ENCODE measurements at regions not wholly inside any gene's neighbourhood (a gene's known extent, or its start where the extent isn't known, plus 50 kb on each side); places are given as distances from the start of the nearest gene placed in this dataset.

GRCh38 chr11:122538060-122538459 lies 117.5 kb upstream of the UBASH3B start:
- DNase-seq, result no peak
- no peaks in the 10 kb centered on the region for H3K27me3 ChIP-seq (replicated peaks)
- no peak overlapping the region for H3K4me3 ChIP-seq (ENCODE audit: low read depth, low read length)
- in situ Hi-C loops (cut with HindIII; ENCODE audit: low pct_ligation_motif_present, low sequenced_read_pairs), result no loop called here
- TF ChIP-seq, protein P1, sequence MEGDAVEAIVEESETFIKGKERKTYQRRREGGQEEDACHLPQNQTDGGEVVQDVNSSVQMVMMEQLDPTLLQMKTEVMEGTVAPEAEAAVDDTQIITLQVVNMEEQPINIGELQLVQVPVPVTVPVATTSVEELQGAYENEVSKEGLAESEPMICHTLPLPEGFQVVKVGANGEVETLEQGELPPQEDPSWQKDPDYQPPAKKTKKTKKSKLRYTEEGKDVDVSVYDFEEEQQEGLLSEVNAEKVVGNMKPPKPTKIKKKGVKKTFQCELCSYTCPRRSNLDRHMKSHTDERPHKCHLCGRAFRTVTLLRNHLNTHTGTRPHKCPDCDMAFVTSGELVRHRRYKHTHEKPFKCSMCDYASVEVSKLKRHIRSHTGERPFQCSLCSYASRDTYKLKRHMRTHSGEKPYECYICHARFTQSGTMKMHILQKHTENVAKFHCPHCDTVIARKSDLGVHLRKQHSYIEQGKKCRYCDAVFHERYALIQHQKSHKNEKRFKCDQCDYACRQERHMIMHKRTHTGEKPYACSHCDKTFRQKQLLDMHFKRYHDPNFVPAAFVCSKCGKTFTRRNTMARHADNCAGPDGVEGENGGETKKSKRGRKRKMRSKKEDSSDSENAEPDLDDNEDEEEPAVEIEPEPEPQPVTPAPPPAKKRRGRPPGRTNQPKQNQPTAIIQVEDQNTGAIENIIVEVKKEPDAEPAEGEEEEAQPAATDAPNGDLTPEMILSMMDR (IDR thresholded peaks at IDR 0.05; ENCODE audit: low read depth, low read length, missing control alignments), result no peak
- H3K27ac ChIP-seq, result no peak overlapping the region
- H3K36me3 ChIP-seq (replicated peaks), result no peaks in the 10 kb centered on the region

GRCh38 chr11:122524898-122525297 lies 130.6 kb upstream of the UBASH3B start:
- no peak for DNase-seq
- Histone ChIP-seq H3K27me3 (replicated peaks) (no peaks in the 10 kb centered on the region), H3K36me3 (replicated peaks) (no peaks in the 10 kb centered on the region), H3K27ac (no peak overlapping the region), H3K4me3 (ENCODE audit: low read depth, low read length) (no peak overlapping the region)
- TF ChIP-seq, protein P1 (IDR thresholded peaks at IDR 0.05; ENCODE audit: low read depth, low read length, missing control alignments), result no peak
- in situ Hi-C loops (cut with HindIII; ENCODE audit: low pct_ligation_motif_present, low sequenced_read_pairs), result no loop called here

DNA sequence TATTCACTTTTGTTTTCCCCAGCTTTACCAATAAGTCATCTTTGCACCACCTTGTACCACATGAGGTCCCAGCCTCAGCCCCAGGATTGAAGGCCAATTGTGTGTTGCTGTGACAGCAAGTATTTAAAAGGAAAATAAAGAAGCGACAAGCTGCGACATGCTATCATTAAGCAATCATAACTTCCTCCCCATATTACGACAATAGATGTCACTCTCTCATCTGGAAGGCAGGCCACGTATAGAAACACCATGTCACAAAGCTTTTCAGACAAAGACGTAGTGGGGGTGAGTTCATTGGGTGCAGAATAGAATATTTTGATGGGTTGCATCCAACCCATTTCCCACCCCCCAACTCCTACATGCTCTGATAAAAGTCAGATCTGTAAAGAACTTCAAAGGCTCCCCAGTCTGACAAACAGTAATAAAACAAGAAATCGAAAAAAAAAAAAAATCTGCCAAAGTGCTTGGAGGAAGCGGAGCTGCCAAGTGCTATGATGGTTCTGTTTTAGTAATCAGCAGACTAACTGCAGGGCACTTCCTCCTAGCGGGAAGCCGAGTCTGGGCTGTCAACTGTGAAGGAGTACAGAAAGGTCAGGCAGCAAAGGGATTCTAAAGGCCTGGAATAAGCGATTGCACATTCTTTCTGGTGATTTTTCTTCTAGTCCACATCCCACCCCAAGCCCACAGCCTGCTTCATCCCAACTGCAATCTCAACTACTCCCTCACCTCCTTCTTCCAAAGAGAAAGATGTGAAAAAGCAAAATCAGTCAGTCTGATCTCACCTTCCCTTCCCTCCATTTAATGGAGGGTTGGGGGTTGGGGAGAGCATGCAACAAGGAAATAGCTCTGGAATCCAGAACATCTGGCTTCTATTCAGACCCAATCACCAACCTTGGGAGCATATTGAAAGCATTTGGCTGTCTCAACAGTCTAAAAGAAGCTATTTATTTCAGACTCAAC lies 131.4 kb upstream of the UBASH3B start:
- in situ Hi-C loops (cut with HindIII; ENCODE audit: low pct_ligation_motif_present, low sequenced_read_pairs), result no loop called here
- no peak for DNase-seq
- no peaks in the 10 kb centered on the region for H3K27me3 ChIP-seq (replicated peaks)
- no peak overlapping the region for H3K4me3 ChIP-seq (ENCODE audit: low read depth, low read length)
- H3K36me3 ChIP-seq (replicated peaks), result no peaks in the 10 kb centered on the region
- TF ChIP-seq, protein P1 (IDR thresholded peaks at IDR 0.05; ENCODE audit: low read depth, low read length, missing control alignments), result no peak
- no peak overlapping the region for H3K27ac ChIP-seq

GRCh38 chr11:122521626-122522025 lies 133.9 kb upstream of the UBASH3B start:
- Histone ChIP-seq H3K4me3 (ENCODE audit: low read depth, low read length) (no peak overlapping the region), H3K27ac (no peak overlapping the region), H3K27me3 (replicated peaks) (no peaks in the 10 kb centered on the region), H3K36me3 (replicated peaks) (no peaks in the 10 kb centered on the region)
- no peak for DNase-seq
- in situ Hi-C loops (cut with HindIII; ENCODE audit: low pct_ligation_motif_present, low sequenced_read_pairs), result no loop called here
- TF ChIP-seq, protein P1 (IDR thresholded peaks at IDR 0.05; ENCODE audit: low read depth, low read length, missing control alignments), result no peak

DNA sequence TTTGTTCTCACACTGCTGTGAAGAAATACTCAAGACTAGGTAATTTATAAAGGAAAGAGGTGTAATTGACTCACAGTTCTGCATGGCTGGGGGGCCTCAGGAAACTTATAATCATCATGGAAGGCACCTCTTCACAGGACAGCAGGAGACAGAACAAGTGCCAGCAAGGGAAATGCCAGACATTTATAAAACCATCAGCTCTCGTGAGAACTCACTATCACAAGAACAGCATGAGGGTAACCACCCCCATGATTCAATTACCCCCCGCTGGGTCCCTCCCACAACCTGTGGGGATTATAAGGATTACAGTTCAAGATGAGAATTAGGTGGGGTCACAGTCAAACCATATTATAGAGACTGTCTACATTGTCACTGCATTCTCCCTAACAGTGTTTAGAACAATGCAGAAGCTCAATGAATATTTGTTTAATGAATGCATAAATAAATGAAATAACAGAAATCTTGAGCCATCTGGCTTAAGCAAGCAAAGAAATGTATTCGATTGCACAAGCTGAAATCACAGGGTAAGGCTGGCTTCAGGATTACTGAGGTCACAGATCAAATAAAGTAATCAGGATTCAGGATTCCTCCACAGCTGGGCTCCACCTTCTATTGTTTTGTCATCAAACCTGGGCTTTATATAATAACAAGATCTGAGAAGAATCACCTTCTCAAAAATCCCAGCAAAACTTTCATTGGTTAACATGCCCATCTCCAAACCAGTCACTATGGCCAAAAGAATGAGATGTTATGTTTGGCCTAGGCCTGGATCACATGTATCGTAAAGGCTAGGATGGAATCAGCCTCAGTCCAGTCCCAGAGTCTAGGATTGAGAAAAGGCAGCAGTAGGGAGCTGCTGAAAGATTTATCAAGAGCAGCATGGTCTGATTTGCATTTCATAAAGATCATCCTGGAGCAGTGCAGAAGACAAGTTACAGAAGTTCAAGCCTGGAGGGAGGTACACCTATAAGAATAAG lies 137.8 kb upstream of the UBASH3B start:
- no peak overlapping the region for H3K27ac ChIP-seq
- no peak overlapping the region for H3K4me3 ChIP-seq (ENCODE audit: low read depth, low read length)
- in situ Hi-C loops (cut with HindIII; ENCODE audit: low pct_ligation_motif_present, low sequenced_read_pairs), result no loop called here
- TF ChIP-seq, protein P1 (IDR thresholded peaks at IDR 0.05; ENCODE audit: low read depth, low read length, missing control alignments), result no peak
- DNase-seq, result peak; percentile 7
- H3K36me3 ChIP-seq (replicated peaks), result no peaks in the 10 kb centered on the region
- H3K27me3 ChIP-seq (replicated peaks), result peaks cover 4% of the 10 kb centered on the region
